Skeletal muscle cell (primary cell): ENCODE measurements at regions not wholly inside any gene's neighbourhood (a gene's known extent, or its start where the extent isn't known, plus 50 kb on each side); places are given as distances from the start of the nearest gene placed in this dataset.
"Not testable (repeated sequence)": the region's sequence is repeated elsewhere in the genome, so short reads cannot be mapped to it uniquely, and the experiment has no call there.

Experiments used
- DNase-seq: peaks from one replicate; pipeline ENCODE4 v3.0.0-alpha.2; 2010; ENCODE audit warnings: low read depth
- H3K4me3 ChIP-seq: 2 replicates; pipeline ENCODE4 v1.5.1; 2011; ENCODE audit warnings: low read depth, mild to moderate bottlenecking, control low read depth, low read length, moderate library complexity

DNA sequence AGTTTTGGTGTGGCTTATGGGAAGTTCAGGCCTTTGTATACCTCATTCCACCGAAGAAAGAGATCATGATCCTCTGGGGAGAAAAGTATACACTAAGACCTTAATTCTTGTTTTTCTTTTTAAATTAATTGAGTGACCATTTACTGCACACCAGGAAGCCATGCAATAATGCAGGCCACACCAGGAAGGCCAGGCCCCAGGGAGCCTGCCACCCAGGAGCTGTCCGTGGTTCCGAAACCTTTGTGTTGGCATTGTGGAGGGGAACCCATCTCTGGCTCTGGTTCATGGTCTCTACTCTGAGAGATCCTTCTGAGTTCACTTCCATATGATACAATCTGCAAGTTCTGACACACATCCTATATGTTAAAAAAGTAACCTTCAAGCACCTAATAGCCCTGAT is 291.8 kb downstream of the MIAT start:
- no peak overlapping the region for H3K4me3 ChIP-seq
- no peak for DNase-seq

DNA sequence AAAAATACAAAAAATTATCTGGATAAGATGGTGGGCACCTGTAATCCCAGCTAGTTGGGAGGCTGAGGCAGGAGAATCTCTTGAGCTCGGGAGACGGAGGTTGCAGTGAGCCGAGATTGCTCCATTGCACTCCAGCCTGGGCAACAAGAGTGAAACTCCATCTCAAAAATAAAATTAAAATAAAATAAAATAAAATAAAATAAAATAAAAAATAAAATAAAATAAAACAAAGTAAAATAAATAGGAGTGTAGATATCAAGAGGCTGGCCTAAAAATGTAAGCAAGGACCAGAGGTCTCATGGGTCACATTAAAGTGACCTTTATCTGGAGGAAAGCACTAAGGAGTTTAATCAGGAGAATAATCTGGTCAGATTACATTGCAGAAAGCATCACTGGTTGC is 293.8 kb downstream of the MIAT start:
- not testable (repeated sequence) for H3K4me3 ChIP-seq, DNase-seq

DNA sequence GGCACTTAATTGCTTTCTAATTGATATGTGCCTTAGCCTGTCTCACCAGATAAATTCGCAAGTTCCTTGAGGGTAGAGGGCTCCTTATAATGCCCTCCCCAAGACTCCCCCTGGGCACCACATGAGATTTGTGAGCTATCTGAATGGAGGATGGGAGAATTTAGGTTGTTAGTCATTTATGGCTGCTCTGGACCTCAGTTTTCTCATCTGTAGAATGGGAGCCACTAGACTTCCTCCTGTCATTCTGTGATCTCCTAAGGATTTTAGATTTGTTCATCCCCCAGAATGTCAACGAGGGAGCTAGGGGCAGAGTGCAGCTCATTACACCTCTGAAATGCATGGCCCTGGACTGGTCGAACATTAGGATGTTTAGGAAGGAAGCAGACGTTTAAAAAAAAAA is 294.6 kb downstream of the MIAT start:
- no peak overlapping the region for H3K4me3 ChIP-seq
- DNase-seq: no peak

GRCh38 chr22:26952451-26953011 is 295.1 kb downstream of the MIAT start:
- no peak overlapping the region for H3K4me3 ChIP-seq

DNA sequence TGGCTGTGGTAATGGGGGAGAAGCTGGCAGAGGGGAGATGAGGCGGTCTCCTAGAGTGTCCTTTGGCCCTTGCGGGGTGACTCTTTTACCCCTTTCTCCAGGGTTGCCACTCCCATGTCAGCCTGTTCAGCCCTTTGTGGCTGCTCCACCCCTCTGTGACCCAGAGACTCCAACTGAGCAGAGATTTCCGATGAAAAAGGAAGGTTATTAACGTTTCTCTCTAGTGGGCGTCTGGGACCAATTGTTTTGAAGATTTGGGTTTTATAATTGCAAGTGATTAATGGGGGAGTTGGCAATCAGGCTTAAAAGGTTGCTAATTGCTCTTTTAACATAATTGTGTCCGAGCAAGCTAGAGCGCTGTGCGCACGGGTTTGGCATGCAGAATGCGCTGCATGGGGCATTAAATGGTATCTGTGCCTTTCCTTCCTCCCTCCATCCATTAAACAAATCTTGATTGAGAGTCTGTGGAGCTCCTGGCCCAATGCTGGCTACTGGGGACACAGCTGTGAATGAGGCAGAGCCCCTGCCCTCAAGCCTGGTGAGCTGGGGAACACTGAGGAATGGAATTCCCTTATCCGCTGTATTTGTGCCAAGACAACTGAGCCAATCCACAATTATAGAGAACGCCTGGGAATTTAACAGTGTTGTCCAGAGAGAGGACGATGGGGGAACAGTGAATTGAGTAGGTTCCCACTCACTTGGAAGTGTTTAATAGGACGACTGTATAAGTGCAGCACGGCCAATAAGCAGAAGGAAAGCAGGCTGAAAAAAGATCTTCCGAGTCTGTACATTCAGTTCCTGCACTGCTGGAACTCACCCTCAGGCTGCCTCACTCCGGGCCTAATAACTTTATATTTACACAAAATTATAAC is 295.9 kb downstream of the MIAT start:
- DNase-seq: no peak
- no peak overlapping the region for H3K4me3 ChIP-seq

More at GRCh38 chr22:26952451-26953011, 295.1 kb downstream of the MIAT start:
- DNase-seq: no peak

GRCh38 chr22:26956371-26956770 is 299.0 kb downstream of the MIAT start:
- H3K4me3 ChIP-seq: no peak overlapping the region
- DNase-seq: no peak

- H3K4me3 ChIP-seq: no peak overlapping the region
- DNase-seq: no peak
Observed at GRCh38 chr22:26957176-26957575, 299.8 kb downstream of the MIAT start.

- H3K4me3 ChIP-seq: no peak overlapping the region
- DNase-seq: no peak
Observed at GRCh38 chr22:26957897-26958296, 300.5 kb downstream of the MIAT start.

DNA sequence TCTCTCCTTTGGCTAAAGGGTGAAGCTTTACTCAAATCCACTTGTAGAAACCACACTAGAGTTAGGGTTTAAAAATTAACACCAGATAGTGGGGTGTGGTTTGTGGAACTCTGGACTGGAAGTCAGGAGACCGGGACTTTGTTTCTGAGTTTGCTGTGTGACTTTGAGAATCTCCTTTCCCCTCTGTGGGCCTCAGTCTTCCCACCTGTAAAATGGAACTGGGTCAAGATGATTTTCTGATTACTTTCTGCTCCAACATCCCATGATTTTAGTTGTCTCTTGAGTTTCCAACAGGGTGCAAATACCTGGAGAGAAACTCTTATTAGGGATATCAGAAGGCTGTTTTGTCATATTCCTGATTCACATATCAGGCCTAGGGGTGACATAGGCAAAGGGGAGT is 301.0 kb downstream of the MIAT start:
- no peak for DNase-seq

DNA sequence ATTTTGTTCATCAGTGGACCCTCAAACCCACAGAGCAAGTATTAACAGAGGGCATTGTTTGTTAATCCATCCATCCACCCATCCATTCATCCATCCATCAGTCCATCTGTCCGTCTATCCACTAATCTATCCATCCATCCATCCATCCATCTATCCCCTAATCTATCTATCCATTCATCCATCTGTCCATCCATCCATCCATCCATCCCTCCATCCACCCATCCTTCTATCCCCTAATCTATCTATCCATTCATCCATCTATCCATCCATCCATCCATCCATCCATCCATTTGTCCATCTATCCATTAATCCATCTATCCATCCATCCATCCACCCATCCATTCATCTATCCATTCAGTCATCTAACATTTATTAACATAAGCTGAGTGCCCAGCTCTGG is 307.3 kb downstream of the MIAT start:
- DNase-seq: no peak
- H3K4me3 ChIP-seq: no peak overlapping the region

More for the DNA sequence above, 301.0 kb downstream of the MIAT start:
- no peak overlapping the region for H3K4me3 ChIP-seq

DNA sequence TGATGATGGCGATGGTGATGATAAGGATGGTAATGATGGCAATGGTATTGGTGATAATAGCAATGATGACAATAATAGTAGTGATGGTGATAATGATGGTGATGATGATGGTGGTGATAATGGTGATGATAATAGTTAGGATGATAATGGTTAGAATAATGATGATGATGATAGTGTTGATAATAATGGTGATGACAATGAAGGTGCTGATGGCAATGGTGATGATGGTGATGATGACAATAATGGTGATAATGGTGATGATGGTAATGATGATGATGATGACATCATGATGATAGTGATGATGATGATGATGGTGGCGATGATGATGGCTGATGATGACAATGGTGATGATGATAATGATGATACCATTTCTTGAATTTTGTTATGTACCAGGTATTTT is 309.9 kb downstream of the MIAT start:
- H3K4me3 ChIP-seq: no peak overlapping the region
- no peak for DNase-seq

- no peak for DNase-seq
- H3K4me3 ChIP-seq: no peak overlapping the region
Observed at GRCh38 chr22:26968859-26969523, 311.6 kb downstream of the MIAT start.

DNA sequence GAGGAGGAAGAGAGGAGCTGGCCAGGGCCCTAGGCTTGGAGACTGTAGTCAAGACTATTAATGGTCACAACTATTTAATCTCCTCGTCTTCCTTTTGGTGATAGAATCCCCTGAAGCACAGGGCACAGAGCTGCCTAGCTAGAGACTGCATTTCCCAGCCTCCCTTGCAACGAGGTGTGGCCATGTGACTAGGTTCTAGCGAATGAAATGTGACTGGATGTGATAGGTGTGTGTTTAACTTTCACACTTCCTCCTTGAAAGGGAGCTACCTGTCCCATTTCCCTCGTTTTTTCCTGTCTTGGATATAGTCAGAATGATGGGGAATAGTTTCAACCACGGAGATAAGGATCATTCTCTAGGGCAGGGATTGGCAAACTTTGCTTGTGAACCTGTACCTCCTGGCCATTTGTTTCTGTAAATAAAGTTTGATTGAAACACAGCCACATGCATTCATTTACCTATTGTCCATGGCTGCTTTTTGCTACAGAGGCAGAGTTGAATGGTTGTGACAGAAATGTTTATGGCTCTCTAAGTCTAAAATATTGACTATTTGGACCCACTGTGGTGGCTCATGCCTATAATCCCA is 313.5 kb downstream of the MIAT start:
- no peak overlapping the region for H3K4me3 ChIP-seq
- DNase-seq: no peak

DNA sequence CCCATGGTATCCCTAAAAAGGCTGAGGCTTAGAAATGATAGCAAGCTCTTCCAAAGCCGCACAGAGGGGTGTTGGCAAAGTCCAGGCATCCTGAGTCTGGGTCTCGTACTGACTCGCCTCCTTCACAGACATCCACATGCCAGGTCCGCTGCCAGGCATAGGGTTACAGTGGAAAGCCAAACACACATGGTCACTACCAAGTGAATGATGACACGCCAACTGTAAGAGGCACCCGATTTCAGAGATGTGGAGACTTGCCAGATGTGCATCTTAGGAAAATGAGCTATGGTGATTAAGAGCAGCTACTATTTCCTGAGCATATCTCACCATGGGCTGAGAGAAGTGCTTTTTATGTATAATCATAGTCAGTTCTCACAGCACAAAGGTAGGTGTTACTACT is 314.9 kb downstream of the MIAT start:
- DNase-seq: no peak
- no peak overlapping the region for H3K4me3 ChIP-seq

DNA sequence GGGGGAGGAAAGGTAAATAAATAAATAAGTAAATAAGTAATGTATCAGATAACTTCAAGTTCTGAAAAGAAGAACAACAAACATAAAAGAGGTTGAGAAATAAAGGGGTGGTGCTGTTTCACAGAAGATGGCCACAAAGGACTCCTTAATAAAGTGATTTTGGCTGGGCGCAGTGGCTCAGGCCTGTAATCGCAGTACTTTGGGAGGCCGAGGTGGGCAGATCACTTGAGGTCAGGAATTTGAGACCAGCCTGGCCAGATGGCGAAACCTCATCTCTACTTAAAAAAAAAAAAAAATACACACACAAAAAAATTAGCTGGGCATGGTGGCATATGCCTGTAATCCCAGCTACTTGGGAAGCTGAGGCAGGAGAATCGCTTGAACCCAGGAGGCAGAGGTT is 315.5 kb downstream of the MIAT start:
- H3K4me3 ChIP-seq, DNase-seq: not testable (repeated sequence)

GRCh38 chr22:26974034-26974433 is 316.6 kb downstream of the MIAT start:
- DNase-seq: no peak
- H3K4me3 ChIP-seq: no peak overlapping the region

- DNase-seq: no peak
- H3K4me3 ChIP-seq: no peak overlapping the region
Observed at GRCh38 chr22:26974914-26975803, 317.8 kb downstream of the MIAT start.

- no peak for DNase-seq
- H3K4me3 ChIP-seq: no peak overlapping the region
Observed at GRCh38 chr22:26975865-26976264, 318.5 kb downstream of the MIAT start.

- no peak overlapping the region for H3K4me3 ChIP-seq
- DNase-seq: no peak
Observed at GRCh38 chr22:26977741-26978376, 320.5 kb downstream of the MIAT start.
